ENCODE measurements at regions not wholly inside any gene's neighbourhood (a gene's known extent, or its start where the extent isn't known, plus 50 kb on each side); places are given as distances from the start of the nearest gene placed in this dataset.

DNA sequence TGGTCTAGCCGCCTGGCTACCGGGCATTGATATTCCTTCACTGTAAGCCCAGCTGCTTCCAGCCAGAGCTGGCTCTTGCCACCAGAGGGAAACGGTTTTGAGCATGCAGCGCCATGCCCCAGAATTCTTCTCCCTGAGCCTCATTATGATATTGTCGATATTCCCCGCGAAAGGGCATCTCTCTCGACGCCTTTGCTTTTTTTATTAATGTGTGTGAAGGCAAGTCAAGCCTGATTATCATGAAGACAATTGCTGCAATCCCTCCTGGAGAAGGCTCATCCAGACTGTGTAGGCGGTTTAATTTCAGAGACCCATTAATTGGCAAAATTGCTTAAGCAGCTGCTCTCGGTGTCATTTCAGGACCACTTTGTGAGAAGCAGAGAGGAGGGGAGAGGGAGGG, 321.2 kb upstream of the TLE3 start:
- no peak for TF ChIP-seq FOXP2 (optimal IDR thresholded peaks at IDR 0.05; ENCODE audit: borderline replicate concordance, extremely low read depth, extremely low read length, insufficient read depth)
- TF ChIP-seq TAF1 (IDR thresholded peaks at IDR 0.05; ENCODE audit: borderline replicate concordance, insufficient read depth, low read length), result no peak
- TF ChIP-seq, protein P1, sequence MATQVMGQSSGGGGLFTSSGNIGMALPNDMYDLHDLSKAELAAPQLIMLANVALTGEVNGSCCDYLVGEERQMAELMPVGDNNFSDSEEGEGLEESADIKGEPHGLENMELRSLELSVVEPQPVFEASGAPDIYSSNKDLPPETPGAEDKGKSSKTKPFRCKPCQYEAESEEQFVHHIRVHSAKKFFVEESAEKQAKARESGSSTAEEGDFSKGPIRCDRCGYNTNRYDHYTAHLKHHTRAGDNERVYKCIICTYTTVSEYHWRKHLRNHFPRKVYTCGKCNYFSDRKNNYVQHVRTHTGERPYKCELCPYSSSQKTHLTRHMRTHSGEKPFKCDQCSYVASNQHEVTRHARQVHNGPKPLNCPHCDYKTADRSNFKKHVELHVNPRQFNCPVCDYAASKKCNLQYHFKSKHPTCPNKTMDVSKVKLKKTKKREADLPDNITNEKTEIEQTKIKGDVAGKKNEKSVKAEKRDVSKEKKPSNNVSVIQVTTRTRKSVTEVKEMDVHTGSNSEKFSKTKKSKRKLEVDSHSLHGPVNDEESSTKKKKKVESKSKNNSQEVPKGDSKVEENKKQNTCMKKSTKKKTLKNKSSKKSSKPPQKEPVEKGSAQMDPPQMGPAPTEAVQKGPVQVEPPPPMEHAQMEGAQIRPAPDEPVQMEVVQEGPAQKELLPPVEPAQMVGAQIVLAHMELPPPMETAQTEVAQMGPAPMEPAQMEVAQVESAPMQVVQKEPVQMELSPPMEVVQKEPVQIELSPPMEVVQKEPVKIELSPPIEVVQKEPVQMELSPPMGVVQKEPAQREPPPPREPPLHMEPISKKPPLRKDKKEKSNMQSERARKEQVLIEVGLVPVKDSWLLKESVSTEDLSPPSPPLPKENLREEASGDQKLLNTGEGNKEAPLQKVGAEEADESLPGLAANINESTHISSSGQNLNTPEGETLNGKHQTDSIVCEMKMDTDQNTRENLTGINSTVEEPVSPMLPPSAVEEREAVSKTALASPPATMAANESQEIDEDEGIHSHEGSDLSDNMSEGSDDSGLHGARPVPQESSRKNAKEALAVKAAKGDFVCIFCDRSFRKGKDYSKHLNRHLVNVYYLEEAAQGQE (IDR thresholded peaks at IDR 0.05; ENCODE audit: insufficient read depth in 1 of 2, low read depth in 2 of 2, low read length in 2 of 2), result no peak
- no peak for TF ChIP-seq POLR2AphosphoS5 (IDR thresholded peaks at IDR 0.05; ENCODE audit: low read depth, low read length)
- TF ChIP-seq SIN3A (IDR thresholded peaks at IDR 0.05; ENCODE audit: borderline replicate concordance, insufficient read depth, low read length), result no peak

DNA sequence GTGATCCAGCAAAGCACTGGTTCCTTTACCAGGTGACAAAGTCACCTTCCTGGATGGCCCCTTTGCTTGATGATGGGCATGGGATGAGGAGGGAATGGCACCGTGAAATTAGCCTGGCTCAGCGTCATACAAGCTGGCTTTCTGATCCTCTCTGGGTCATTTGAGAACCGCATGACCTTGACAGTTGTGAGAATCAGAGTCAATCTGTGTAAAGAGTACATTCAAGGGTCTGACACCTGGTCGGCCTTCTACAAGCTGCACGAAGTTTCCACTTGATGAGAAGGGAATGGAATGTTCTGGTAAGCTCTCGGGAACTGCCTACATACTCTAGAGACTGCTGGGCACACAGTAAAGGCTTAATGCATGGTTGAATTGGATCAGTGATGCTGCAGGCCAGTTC, 319.8 kb upstream of the TLE3 start:
- no peak for TF ChIP-seq SIN3A (IDR thresholded peaks at IDR 0.05; ENCODE audit: borderline replicate concordance, insufficient read depth, low read length)
- TF ChIP-seq TAF1 (IDR thresholded peaks at IDR 0.05; ENCODE audit: borderline replicate concordance, insufficient read depth, low read length), result no peak
- TF ChIP-seq, protein P1 (IDR thresholded peaks at IDR 0.05; ENCODE audit: insufficient read depth in 1 of 2, low read depth in 2 of 2, low read length in 2 of 2), result no peak
- no peak for TF ChIP-seq FOXP2 (optimal IDR thresholded peaks at IDR 0.05; ENCODE audit: borderline replicate concordance, extremely low read depth, extremely low read length, insufficient read depth)
- no peak for TF ChIP-seq POLR2AphosphoS5 (IDR thresholded peaks at IDR 0.05; ENCODE audit: low read depth, low read length)

DNA sequence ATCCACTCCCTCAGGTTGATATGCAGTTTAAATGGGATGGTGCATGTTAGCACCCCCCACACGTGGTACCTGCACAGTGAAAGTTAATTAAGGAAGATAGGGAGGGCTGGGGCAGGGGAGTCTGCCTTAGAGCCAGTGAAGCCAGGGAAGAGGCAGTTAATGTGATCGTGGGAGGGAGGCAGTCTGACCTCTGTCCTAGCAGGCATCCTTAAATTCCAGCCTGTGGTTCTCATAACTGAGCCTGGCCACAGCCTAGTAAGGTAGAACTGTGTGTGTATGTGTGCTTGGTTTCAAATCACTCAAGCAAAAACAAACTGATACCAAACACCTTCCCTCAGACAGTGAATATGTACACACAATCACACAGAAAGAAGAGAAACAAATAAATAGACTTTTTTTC, 319.1 kb upstream of the TLE3 start:
- no peak for TF ChIP-seq TAF1 (IDR thresholded peaks at IDR 0.05; ENCODE audit: borderline replicate concordance, insufficient read depth, low read length)
- no peak for TF ChIP-seq FOXP2 (optimal IDR thresholded peaks at IDR 0.05; ENCODE audit: borderline replicate concordance, extremely low read depth, extremely low read length, insufficient read depth)
- TF ChIP-seq, protein P1 (IDR thresholded peaks at IDR 0.05; ENCODE audit: insufficient read depth in 1 of 2, low read depth in 2 of 2, low read length in 2 of 2), result no peak
- TF ChIP-seq SIN3A (IDR thresholded peaks at IDR 0.05; ENCODE audit: borderline replicate concordance, insufficient read depth, low read length), result no peak
- TF ChIP-seq POLR2AphosphoS5 (IDR thresholded peaks at IDR 0.05; ENCODE audit: low read depth, low read length), result no peak

DNA sequence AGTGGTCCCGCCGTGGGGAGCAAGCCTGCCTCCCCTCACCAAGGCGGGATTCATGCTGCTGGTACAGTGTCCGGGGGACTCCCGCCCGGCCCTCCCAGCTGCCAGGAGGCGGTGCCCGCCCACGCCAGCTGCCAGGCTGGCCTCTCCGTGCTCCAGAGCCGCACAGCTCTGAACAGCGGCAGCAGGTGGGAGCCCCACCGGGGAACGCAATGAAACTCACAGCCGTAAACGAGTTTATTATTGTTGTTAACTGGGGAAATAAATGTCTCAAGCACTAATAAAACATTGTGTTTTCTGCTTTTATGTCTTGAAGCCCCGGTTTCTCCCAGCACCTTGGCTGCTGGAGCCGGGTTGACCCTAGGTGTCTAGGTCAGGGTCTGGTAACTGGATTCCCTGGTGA, 317.7 kb upstream of the TLE3 start:
- TF ChIP-seq POLR2AphosphoS5 (IDR thresholded peaks at IDR 0.05; ENCODE audit: low read depth, low read length) (no peak), TAF1 (IDR thresholded peaks at IDR 0.05; ENCODE audit: borderline replicate concordance, insufficient read depth, low read length) (no peak), SIN3A (IDR thresholded peaks at IDR 0.05; ENCODE audit: borderline replicate concordance, insufficient read depth, low read length) (no peak), FOXP2 (optimal IDR thresholded peaks at IDR 0.05; ENCODE audit: borderline replicate concordance, extremely low read depth, extremely low read length, insufficient read depth) (no peak)
- TF ChIP-seq, protein P1 (IDR thresholded peaks at IDR 0.05; ENCODE audit: insufficient read depth in 1 of 2, low read depth in 2 of 2, low read length in 2 of 2), result no peak

DNA sequence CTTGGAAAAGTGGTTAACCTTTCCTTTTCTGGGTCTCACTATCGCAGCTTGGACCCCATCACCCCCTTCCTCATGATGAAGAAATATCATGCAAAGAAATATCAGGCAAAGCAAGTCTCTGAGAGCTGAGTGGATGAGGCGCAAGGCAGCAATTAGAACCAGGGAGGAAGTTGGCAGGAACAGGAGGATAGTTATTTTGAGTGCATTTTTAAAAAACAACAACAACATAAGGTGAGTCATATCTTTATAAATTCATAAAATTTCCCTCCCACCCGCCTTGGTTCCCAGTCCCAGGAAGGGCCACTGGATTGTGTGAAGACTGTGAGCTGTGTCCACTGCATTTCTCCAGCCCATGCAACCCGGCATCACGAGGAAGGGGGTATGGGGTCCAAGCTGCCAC, 316.9 kb upstream of the TLE3 start:
- TF ChIP-seq TAF1 (IDR thresholded peaks at IDR 0.05; ENCODE audit: borderline replicate concordance, insufficient read depth, low read length) (no peak), SIN3A (IDR thresholded peaks at IDR 0.05; ENCODE audit: borderline replicate concordance, insufficient read depth, low read length) (no peak), POLR2AphosphoS5 (IDR thresholded peaks at IDR 0.05; ENCODE audit: low read depth, low read length) (no peak), FOXP2 (optimal IDR thresholded peaks at IDR 0.05; ENCODE audit: borderline replicate concordance, extremely low read depth, extremely low read length, insufficient read depth) (no peak)
- TF ChIP-seq, protein P1 (IDR thresholded peaks at IDR 0.05; ENCODE audit: insufficient read depth in 1 of 2, low read depth in 2 of 2, low read length in 2 of 2), result no peak
